HEK293 (cell line): ENCODE measurements at regions not wholly inside any gene's neighbourhood (a gene's known extent, or its start where the extent isn't known, plus 50 kb on each side); places are given as distances from the start of the nearest gene placed in this dataset.

Experiments used
- CTCF ChIA-PET: fragments of 350-600 bp; formaldehyde crosslinking; extraction: SDS; loops from one replicate; lab custom pipeline; 2021; ENCODE audit warnings: antibody characterized with exemption; lab: Yijun Ruan, JAX
- POLR2A ChIA-PET: fragments of 300-600 bp; formaldehyde crosslinking; extraction: SDS; loops from one replicate; lab custom pipeline; 2020; ENCODE audit warnings: antibody characterized with exemption, inconsistent platforms; lab: Yijun Ruan, JAX
- H3K27ac ChIP-seq: fragments of 200-500 bp; sonication (Bioruptor generic); 2 replicates; pipeline ENCODE4 v1.5.1; 2014; ENCODE audit warnings: low read depth, low read length, control low read depth, inconsistent platforms; ENCODE audit errors: extremely low read depth
- H3K36me3 ChIP-seq, 2 experiments: fragments of 200-500 bp in 1 of 2; sonication (Bioruptor generic) in 1 of 2; 1 replicate in 1 of 2; 2 replicates in 1 of 2; pipeline ENCODE4 v1.5.1; 2014 to 2017; ENCODE audit warnings: inconsistent platforms in 2 of 2, low read length in 2 of 2; ENCODE audit not compliant: control insufficient read depth in 2 of 2, insufficient read depth in 1 of 2
- H3K4me1 ChIP-seq: fragments of 200-500 bp; sonication (Bioruptor generic); 2 replicates; pipeline ENCODE4 v1.5.1; 2014; ENCODE audit warnings: mild to moderate bottlenecking, low read length, inconsistent platforms; ENCODE audit not compliant: control insufficient read depth, insufficient read depth
- H3K4me3 ChIP-seq: 2 replicates; pipeline ENCODE4 v1.5.1; 2011; ENCODE audit warnings: low read depth, mild to moderate bottlenecking, control low read depth, low read length, moderate library complexity
- H3K9me3 ChIP-seq: fragments of 200-500 bp; sonication (Bioruptor generic); 2 replicates; pipeline ENCODE4 v1.5.1; 2014; ENCODE audit warnings: low read depth, low read length, inconsistent platforms; ENCODE audit not compliant: control insufficient read depth, insufficient read depth
- GLIS1 ChIP-seq: fragments of 450-650 bp; formaldehyde crosslinking; IDR thresholded peaks from 2 replicates; pipeline ENCODE4 v1.5.1; 2016; ENCODE audit warnings: missing biosample characterization, missing genetic modification characterization
- IKZF3 ChIP-seq: fragments of 450-650 bp; IDR thresholded peaks from 2 replicates; pipeline ENCODE4 v1.5.0; 2018; ENCODE audit warnings: missing biosample characterization, mild to moderate bottlenecking, missing genetic modification characterization, moderate library complexity
- KLF9 ChIP-seq: fragments of 450-650 bp; formaldehyde crosslinking; IDR thresholded peaks from 2 replicates; pipeline ENCODE4 v1.5.1; 2016; ENCODE audit warnings: missing biosample characterization, missing genetic modification characterization, low read depth
- ZBTB1 ChIP-seq: fragments of 450-650 bp; formaldehyde crosslinking; IDR thresholded peaks from 2 replicates; pipeline ENCODE4 v1.5.1; 2016; ENCODE audit warnings: missing biosample characterization, missing genetic modification characterization
- ZEB2 ChIP-seq: fragments of 450-650 bp; formaldehyde crosslinking; IDR thresholded peaks from 2 replicates; pipeline ENCODE4 v1.5.1; 2016; ENCODE audit warnings: missing biosample characterization, missing genetic modification characterization
- ZNF121 ChIP-seq: fragments of 450-650 bp; formaldehyde crosslinking; IDR thresholded peaks from 2 replicates; pipeline ENCODE4 v1.5.1; 2016; ENCODE audit warnings: missing biosample characterization, missing genetic modification characterization
- ZNF146 ChIP-seq: fragments of 450-650 bp; formaldehyde crosslinking; IDR thresholded peaks from 2 replicates; pipeline ENCODE4 v1.5.1; 2016; ENCODE audit warnings: missing biosample characterization, missing genetic modification characterization
- ZNF2 ChIP-seq: fragments of 450-650 bp; formaldehyde crosslinking; IDR thresholded peaks from 2 replicates; pipeline ENCODE4 v1.5.1; 2016; ENCODE audit warnings: missing biosample characterization, missing genetic modification characterization
- ZNF202 ChIP-seq: fragments of 450-650 bp; formaldehyde crosslinking; IDR thresholded peaks from 2 replicates; pipeline ENCODE4 v1.5.1; 2016; ENCODE audit warnings: missing biosample characterization, missing genetic modification characterization, borderline replicate concordance
- ZNF239 ChIP-seq: fragments of 450-650 bp; formaldehyde crosslinking; IDR thresholded peaks from 2 replicates; pipeline ENCODE4 v1.5.1; 2016; ENCODE audit warnings: missing biosample characterization, missing genetic modification characterization
- ZNF558 ChIP-seq: fragments of 450-650 bp; formaldehyde crosslinking; IDR thresholded peaks from 2 replicates; pipeline ENCODE4 v1.5.1; 2016; ENCODE audit warnings: missing biosample characterization, missing genetic modification characterization
- ZNF621 ChIP-seq: fragments of 450-650 bp; formaldehyde crosslinking; IDR thresholded peaks from 2 replicates; pipeline ENCODE4 v1.5.1; 2017; ENCODE audit warnings: missing biosample characterization, missing genetic modification characterization
- ZNF623 ChIP-seq: fragments of 450-650 bp; formaldehyde crosslinking; IDR thresholded peaks from 2 replicates; pipeline ENCODE4 v1.5.1; 2016; ENCODE audit warnings: missing biosample characterization, missing genetic modification characterization
- ZNF624 ChIP-seq: fragments of 450-650 bp; formaldehyde crosslinking; IDR thresholded peaks from 2 replicates; pipeline ENCODE4 v1.5.1; 2017; ENCODE audit warnings: missing biosample characterization, missing genetic modification characterization
- ZNF677 ChIP-seq: fragments of 450-650 bp; IDR thresholded peaks from 2 replicates; pipeline ENCODE4 v1.5.0; 2018; ENCODE audit warnings: missing biosample characterization, mild to moderate bottlenecking, missing genetic modification characterization, moderate library complexity
- ZNF791 ChIP-seq: fragments of 450-650 bp; formaldehyde crosslinking; IDR thresholded peaks from 2 replicates; pipeline ENCODE4 v1.5.1; 2016; ENCODE audit warnings: missing biosample characterization, missing genetic modification characterization
- ZNF837 ChIP-seq: fragments of 450-650 bp; formaldehyde crosslinking; IDR thresholded peaks from 2 replicates; pipeline ENCODE4 v1.5.1; 2016; ENCODE audit warnings: missing biosample characterization, missing genetic modification characterization
- ZXDB ChIP-seq: fragments of 450-650 bp; formaldehyde crosslinking; IDR thresholded peaks from 2 replicates; pipeline ENCODE4 v1.5.1; 2016; ENCODE audit warnings: missing biosample characterization, missing genetic modification characterization
- TF ChIP-seq, protein P1 (sequence below): fragments of 450-650 bp; formaldehyde crosslinking; IDR thresholded peaks from 2 replicates; pipeline ENCODE4 v1.5.1; 2016; ENCODE audit warnings: missing biosample characterization, missing genetic modification characterization, borderline replicate concordance
- TF ChIP-seq, protein P2 (sequence below): fragments of 450-650 bp; formaldehyde crosslinking; IDR thresholded peaks from 2 replicates; pipeline ENCODE4 v1.5.1; 2016; ENCODE audit warnings: missing biosample characterization, missing genetic modification characterization
- TF ChIP-seq, protein P3 (sequence below): fragments of 450-650 bp; formaldehyde crosslinking; IDR thresholded peaks from 2 replicates; pipeline ENCODE4 v1.5.1; 2017; ENCODE audit warnings: missing biosample characterization, missing genetic modification characterization
- TF ChIP-seq, protein P4 (sequence below): fragments of 450-650 bp; formaldehyde crosslinking; IDR thresholded peaks from 2 replicates; pipeline ENCODE4 v1.5.0; 2017; ENCODE audit warnings: missing biosample characterization, missing genetic modification characterization, borderline replicate concordance

DNA sequence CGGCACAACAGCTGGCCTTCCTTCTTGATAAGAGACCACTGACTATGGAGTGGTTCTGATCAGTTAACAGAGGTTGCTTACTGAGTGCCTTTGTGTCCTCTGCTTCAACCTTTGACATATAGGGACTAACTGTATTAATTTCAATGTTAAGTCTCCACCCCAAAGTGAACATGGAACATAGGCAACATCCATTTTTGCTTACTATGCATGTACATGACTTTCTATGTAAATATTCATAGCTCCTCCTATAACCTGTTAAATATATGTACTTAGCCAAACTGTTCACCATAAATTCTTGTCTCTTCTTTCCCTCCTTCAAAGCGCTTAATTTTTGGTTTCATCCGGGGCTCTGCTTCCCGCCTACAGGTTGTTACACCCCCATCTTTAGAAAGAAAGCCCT, 334.8 kb downstream of the EPM2A start:
- TF ChIP-seq ZNF791 (tag by site-specific recombination) (no peak), ZNF837 (no peak), ZNF621 (tag by site-specific recombination) (no peak), ZNF202 (no peak), ZXDB (tag by site-specific recombination) (no peak), ZNF146 (no peak), ZNF2 (tag by site-specific recombination) (no peak), KLF9 (no peak), ZNF624 (tag by site-specific recombination) (no peak), ZNF558 (tag by site-specific recombination) (no peak), ZNF677 (tag by site-specific recombination) (no peak)
- TF ChIP-seq, protein P1, sequence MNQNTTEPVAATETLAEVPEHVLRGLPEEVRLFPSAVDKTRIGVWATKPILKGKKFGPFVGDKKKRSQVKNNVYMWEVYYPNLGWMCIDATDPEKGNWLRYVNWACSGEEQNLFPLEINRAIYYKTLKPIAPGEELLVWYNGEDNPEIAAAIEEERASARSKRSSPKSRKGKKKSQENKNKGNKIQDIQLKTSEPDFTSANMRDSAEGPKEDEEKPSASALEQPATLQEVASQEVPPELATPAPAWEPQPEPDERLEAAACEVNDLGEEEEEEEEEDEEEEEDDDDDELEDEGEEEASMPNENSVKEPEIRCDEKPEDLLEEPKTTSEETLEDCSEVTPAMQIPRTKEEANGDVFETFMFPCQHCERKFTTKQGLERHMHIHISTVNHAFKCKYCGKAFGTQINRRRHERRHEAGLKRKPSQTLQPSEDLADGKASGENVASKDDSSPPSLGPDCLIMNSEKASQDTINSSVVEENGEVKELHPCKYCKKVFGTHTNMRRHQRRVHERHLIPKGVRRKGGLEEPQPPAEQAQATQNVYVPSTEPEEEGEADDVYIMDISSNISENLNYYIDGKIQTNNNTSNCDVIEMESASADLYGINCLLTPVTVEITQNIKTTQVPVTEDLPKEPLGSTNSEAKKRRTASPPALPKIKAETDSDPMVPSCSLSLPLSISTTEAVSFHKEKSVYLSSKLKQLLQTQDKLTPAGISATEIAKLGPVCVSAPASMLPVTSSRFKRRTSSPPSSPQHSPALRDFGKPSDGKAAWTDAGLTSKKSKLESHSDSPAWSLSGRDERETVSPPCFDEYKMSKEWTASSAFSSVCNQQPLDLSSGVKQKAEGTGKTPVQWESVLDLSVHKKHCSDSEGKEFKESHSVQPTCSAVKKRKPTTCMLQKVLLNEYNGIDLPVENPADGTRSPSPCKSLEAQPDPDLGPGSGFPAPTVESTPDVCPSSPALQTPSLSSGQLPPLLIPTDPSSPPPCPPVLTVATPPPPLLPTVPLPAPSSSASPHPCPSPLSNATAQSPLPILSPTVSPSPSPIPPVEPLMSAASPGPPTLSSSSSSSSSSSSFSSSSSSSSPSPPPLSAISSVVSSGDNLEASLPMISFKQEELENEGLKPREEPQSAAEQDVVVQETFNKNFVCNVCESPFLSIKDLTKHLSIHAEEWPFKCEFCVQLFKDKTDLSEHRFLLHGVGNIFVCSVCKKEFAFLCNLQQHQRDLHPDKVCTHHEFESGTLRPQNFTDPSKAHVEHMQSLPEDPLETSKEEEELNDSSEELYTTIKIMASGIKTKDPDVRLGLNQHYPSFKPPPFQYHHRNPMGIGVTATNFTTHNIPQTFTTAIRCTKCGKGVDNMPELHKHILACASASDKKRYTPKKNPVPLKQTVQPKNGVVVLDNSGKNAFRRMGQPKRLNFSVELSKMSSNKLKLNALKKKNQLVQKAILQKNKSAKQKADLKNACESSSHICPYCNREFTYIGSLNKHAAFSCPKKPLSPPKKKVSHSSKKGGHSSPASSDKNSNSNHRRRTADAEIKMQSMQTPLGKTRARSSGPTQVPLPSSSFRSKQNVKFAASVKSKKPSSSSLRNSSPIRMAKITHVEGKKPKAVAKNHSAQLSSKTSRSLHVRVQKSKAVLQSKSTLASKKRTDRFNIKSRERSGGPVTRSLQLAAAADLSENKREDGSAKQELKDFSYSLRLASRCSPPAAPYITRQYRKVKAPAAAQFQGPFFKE (tag by site-specific recombination) = no peak
- TF ChIP-seq, protein P2, sequence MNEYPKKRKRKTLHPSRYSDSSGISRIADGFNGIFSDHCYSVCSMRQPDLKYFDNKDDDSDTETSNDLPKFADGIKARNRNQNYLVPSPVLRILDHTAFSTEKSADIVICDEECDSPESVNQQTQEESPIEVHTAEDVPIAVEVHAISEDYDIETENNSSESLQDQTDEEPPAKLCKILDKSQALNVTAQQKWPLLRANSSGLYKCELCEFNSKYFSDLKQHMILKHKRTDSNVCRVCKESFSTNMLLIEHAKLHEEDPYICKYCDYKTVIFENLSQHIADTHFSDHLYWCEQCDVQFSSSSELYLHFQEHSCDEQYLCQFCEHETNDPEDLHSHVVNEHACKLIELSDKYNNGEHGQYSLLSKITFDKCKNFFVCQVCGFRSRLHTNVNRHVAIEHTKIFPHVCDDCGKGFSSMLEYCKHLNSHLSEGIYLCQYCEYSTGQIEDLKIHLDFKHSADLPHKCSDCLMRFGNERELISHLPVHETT = no peak
- TF ChIP-seq, protein P3, sequence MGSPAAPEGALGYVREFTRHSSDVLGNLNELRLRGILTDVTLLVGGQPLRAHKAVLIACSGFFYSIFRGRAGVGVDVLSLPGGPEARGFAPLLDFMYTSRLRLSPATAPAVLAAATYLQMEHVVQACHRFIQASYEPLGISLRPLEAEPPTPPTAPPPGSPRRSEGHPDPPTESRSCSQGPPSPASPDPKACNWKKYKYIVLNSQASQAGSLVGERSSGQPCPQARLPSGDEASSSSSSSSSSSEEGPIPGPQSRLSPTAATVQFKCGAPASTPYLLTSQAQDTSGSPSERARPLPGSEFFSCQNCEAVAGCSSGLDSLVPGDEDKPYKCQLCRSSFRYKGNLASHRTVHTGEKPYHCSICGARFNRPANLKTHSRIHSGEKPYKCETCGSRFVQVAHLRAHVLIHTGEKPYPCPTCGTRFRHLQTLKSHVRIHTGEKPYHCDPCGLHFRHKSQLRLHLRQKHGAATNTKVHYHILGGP (tag by site-specific recombination) = no peak
- Histone ChIP-seq H3K9me3 (no peaks in the 10 kb centered on the region), H3K4me3 (no peak overlapping the region), H3K4me1 (no peaks in the 10 kb centered on the region), H3K27ac (no peak overlapping the region), H3K36me3 (no peaks in the 10 kb centered on the region)
- CTCF ChIA-PET = no interaction called here
- POLR2A ChIA-PET = no interaction called here

DNA sequence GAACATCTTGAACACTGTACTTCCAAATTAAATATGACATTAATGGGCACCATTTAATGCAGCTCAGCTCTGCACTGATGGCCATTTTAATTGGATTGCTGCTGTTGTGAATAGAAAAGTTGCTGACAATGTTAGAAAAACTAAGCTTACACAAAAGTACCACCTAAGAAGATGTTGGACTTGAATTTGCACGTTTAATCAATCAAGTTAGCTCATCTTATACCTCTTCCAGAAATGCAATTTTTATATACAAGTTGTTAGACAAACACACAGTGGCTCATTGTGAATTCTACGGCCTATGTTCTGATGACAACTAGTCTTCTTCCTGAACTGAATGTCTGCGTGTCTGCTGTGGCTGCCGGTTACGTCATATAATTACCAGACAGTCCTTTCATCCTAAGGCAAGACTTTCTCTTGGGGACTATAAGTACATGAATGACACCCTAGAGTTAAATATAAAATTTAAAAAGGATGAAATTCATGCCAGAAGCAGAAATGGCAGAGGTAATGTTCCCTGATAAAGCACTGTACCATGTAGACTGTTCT, 330.2 kb downstream of the EPM2A start:
- no peak overlapping the region for H3K27ac ChIP-seq
- H3K4me3 ChIP-seq = no peak overlapping the region
- no peaks in the 10 kb centered on the region; the same call in 1 of the 2 replicates for H3K4me1 ChIP-seq
- ChIA-PET CTCF (no interaction called here), POLR2A (no interaction called here)
- no peaks in the 10 kb centered on the region for H3K36me3 ChIP-seq
- no peaks in the 10 kb centered on the region for H3K9me3 ChIP-seq
- TF ChIP-seq ZNF623 (tag by site-specific recombination) (no peak), ZNF239 (tag by site-specific recombination) (no peak), ZNF121 (tag by site-specific recombination) (no peak), GLIS1 (no peak), IKZF3 (tag by site-specific recombination) (no peak), ZBTB1 (no peak), ZEB2 (tag by site-specific recombination) (no peak)
- TF ChIP-seq, protein P4, sequence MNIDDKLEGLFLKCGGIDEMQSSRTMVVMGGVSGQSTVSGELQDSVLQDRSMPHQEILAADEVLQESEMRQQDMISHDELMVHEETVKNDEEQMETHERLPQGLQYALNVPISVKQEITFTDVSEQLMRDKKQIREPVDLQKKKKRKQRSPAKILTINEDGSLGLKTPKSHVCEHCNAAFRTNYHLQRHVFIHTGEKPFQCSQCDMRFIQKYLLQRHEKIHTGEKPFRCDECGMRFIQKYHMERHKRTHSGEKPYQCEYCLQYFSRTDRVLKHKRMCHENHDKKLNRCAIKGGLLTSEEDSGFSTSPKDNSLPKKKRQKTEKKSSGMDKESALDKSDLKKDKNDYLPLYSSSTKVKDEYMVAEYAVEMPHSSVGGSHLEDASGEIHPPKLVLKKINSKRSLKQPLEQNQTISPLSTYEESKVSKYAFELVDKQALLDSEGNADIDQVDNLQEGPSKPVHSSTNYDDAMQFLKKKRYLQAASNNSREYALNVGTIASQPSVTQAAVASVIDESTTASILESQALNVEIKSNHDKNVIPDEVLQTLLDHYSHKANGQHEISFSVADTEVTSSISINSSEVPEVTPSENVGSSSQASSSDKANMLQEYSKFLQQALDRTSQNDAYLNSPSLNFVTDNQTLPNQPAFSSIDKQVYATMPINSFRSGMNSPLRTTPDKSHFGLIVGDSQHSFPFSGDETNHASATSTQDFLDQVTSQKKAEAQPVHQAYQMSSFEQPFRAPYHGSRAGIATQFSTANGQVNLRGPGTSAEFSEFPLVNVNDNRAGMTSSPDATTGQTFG (tag by site-specific recombination) = no peak
- TF ChIP-seq, protein P3 (tag by site-specific recombination) = no peak
